ENCODE measurements at regions not wholly inside any gene's neighbourhood (a gene's known extent, or its start where the extent isn't known, plus 50 kb on each side); places are given as distances from the start of the nearest gene placed in this dataset.

DNA sequence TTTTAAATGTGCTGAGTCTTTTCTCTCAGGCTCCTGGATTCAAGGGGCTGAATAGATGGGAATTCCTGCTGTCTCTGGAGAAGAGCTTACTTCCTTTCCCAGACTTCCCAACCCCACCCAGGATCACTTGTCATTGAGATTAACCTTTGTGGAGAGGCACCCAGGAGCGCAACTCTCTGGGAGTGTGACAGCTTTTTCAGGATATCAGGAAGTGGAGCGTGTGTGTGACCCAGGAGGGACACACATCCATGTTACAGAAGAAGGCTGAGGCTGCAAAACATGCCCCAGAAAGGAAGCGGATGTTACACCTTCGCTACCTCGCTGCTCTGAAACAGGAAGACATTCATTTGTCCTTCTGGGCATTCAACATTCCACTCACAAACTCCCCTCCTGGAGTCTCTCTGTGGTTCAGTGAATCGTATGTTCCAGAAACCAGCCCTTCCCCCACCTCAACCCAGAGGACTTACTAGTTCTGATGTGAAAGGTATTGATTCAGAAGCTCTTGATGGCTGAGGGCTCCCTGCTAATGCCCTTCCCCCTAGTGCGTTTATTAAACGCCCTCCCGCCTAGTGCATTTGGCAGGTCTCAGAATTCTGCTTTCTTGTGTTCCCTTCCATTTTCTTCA, 523.9 kb downstream of the TNS1 start:
- Histone ChIP-seq H3K27ac (no peak overlapping the region), H3K4me1 (no peaks in the 10 kb centered on the region), H3K27me3 (no peaks in the 10 kb centered on the region), H3K9me3 (no peaks in the 10 kb centered on the region), H3K36me3 (no peaks in the 10 kb centered on the region), H3K4me3 (no peak overlapping the region)
- no peak for DNase-seq
- ATAC-seq (ENCODE audit: low FRiP score in 2 of 2): no peak
- TF ChIP-seq, protein P1, sequence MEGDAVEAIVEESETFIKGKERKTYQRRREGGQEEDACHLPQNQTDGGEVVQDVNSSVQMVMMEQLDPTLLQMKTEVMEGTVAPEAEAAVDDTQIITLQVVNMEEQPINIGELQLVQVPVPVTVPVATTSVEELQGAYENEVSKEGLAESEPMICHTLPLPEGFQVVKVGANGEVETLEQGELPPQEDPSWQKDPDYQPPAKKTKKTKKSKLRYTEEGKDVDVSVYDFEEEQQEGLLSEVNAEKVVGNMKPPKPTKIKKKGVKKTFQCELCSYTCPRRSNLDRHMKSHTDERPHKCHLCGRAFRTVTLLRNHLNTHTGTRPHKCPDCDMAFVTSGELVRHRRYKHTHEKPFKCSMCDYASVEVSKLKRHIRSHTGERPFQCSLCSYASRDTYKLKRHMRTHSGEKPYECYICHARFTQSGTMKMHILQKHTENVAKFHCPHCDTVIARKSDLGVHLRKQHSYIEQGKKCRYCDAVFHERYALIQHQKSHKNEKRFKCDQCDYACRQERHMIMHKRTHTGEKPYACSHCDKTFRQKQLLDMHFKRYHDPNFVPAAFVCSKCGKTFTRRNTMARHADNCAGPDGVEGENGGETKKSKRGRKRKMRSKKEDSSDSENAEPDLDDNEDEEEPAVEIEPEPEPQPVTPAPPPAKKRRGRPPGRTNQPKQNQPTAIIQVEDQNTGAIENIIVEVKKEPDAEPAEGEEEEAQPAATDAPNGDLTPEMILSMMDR (IDR thresholded peaks at IDR 0.05): no peak
- TF ChIP-seq EP300 (IDR thresholded peaks at IDR 0.05) (no peak), POLR2AphosphoS5 (IDR thresholded peaks at IDR 0.05) (no peak), POLR2A (IDR thresholded peaks at IDR 0.05) (no peak)
- WGBS, 2 donors: 67 to 68% methylated on average over 9 of the region's 9 CpGs

DNA sequence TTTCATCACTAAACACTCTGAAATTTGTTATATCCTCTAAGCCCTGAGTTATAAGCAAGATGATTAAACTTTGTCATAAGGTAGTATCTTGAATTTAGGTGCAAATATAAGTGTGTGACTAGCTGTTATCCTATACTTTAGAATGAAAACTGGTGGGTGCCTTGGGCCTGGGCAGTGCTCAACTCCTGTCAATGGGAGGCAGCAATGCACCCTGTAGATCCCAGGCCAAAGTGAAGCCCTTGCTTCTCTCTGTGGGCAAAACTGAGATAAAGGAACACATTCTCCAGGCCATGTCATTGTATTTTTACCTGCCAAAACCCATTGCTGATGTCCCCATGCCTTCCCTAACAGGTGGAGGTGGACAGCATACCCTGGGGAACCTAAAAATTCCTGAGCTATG, 525.2 kb downstream of the TNS1 start:
- ATAC-seq (ENCODE audit: low FRiP score in 2 of 2) (no peak), DNase-seq (no peak)
- Histone ChIP-seq H3K36me3 (no peaks in the 10 kb centered on the region), H3K4me3 (no peak overlapping the region), H3K4me1 (no peaks in the 10 kb centered on the region), H3K27ac (no peak overlapping the region), H3K27me3 (no peaks in the 10 kb centered on the region), H3K9me3 (no peaks in the 10 kb centered on the region)
- TF ChIP-seq POLR2AphosphoS5 (IDR thresholded peaks at IDR 0.05): no peak
- TF ChIP-seq, protein P1 (IDR thresholded peaks at IDR 0.05): no peak
- TF ChIP-seq EP300 (IDR thresholded peaks at IDR 0.05): no peak
- TF ChIP-seq POLR2A (IDR thresholded peaks at IDR 0.05): no peak

DNA sequence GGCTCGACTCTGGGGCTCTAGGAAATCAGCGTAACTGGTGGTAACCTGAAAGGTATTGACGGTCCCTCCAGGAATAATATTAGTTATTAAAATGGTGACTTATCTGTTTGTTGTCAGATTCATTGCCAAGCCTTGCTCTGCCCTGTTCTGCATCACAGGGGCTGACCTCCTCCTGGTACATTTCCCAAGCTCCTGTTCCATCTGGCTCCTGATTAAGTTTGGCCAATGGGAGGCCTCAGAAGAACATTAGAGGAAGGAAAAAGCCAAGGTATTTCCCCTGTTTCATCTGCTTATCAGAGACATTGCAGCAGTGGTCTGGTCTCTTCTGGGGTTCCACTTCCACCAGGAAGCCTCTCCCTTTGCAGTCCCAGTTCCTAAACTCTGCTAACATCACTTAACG, 527.0 kb downstream of the TNS1 start:
- Histone ChIP-seq H3K4me1 (no peaks in the 10 kb centered on the region), H3K27ac (no peak overlapping the region), H3K4me3 (no peak overlapping the region), H3K36me3 (no peaks in the 10 kb centered on the region), H3K27me3 (no peaks in the 10 kb centered on the region), H3K9me3 (no peaks in the 10 kb centered on the region)
- 92 to 97% methylated on average over 4 of the region's 4 CpGs for WGBS, 2 donors
- ATAC-seq (ENCODE audit: low FRiP score in 2 of 2) (no peak), DNase-seq (no peak)
- no peak for TF ChIP-seq POLR2AphosphoS5 (IDR thresholded peaks at IDR 0.05)
- TF ChIP-seq EP300 (IDR thresholded peaks at IDR 0.05): no peak
- no peak for TF ChIP-seq POLR2A (IDR thresholded peaks at IDR 0.05)
- TF ChIP-seq, protein P1 (IDR thresholded peaks at IDR 0.05): no peak

DNA sequence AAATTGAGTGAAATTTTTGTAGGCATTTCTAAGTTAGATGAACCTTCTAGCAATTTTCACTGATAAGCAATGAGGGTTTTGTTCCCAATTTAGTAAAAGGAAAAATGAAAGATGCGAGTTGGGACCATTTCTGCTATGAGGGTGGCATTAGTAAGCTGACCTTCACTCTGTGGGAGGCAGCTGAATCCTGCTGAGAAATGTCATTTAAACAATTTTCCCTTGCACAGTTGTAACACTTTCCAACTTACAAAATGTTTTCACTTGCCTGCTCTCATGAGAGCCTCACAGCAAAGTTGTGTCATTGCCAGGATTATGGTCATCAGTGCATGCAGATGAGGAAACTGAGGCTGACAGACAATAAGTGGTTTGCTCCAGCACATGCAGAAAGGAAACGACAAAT, 527.7 kb downstream of the TNS1 start:
- H3K27me3 ChIP-seq: no peaks in the 10 kb centered on the region
- no peak for DNase-seq
- no peaks in the 10 kb centered on the region for H3K4me1 ChIP-seq
- H3K4me3 ChIP-seq: no peak overlapping the region
- TF ChIP-seq POLR2AphosphoS5 (IDR thresholded peaks at IDR 0.05) (no peak), EP300 (IDR thresholded peaks at IDR 0.05) (no peak), POLR2A (IDR thresholded peaks at IDR 0.05) (no peak)
- TF ChIP-seq, protein P1 (IDR thresholded peaks at IDR 0.05): no peak
- H3K27ac ChIP-seq: no peak overlapping the region
- H3K36me3 ChIP-seq: no peaks in the 10 kb centered on the region
- 91 to 97% methylated on average over 2 of the region's 2 CpGs for WGBS, 2 donors
- no peaks in the 10 kb centered on the region for H3K9me3 ChIP-seq
- ATAC-seq (ENCODE audit: low FRiP score in 2 of 2): no peak

DNA sequence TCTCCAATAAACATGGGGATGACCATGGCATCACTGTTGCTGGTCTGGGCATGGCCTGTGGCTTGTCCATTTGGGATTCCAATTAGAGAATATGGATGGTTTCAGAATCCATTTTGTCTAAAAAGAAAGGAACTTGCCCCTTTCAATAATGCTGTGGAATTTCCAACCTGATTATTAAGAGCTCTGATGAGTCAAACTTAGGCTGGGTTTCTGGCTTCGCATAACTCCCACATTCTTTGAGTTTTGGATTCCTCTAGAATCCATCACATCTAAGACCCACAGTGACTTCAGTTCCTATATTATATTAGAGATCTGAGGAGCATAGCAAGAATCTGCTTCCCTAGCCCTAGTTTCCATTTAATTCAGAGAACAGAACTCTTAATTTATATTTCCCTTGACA, 531.5 kb downstream of the TNS1 start:
- Histone ChIP-seq H3K4me1 (no peaks in the 10 kb centered on the region), H3K27ac (no peak overlapping the region), H3K36me3 (no peaks in the 10 kb centered on the region), H3K27me3 (no peaks in the 10 kb centered on the region), H3K9me3 (peaks cover 0 to 4% (median 0%) of the 10 kb centered on the region in 4 donors), H3K4me3 (no peak overlapping the region)
- ATAC-seq (ENCODE audit: low FRiP score in 2 of 2) (no peak), DNase-seq (no peak)
- WGBS, 2 donors: 92 to 93% methylated on average over 1 of the region's 1 CpG
- TF ChIP-seq POLR2AphosphoS5 (IDR thresholded peaks at IDR 0.05): no peak
- TF ChIP-seq EP300 (IDR thresholded peaks at IDR 0.05): no peak
- TF ChIP-seq, protein P1 (IDR thresholded peaks at IDR 0.05): no peak
- TF ChIP-seq POLR2A (IDR thresholded peaks at IDR 0.05): no peak
